OCI-LY7 (cell line): ENCODE measurements at regions not wholly inside any gene's neighbourhood (a gene's known extent, or its start where the extent isn't known, plus 50 kb on each side); places are given as distances from the start of the nearest gene placed in this dataset.

Experiments used
- BruUV-seq: library from RNA; stranded (reverse); fragments of 400-500 nt; replicated peaks from 2 replicates; lab custom pipeline; 2021; lab: Mats Ljungman, UMichigan
- CTCF ChIA-PET: fragments of 300-600 bp; sonication (Branson Sonifier 250); formaldehyde crosslinking; loops from one replicate; lab custom pipeline; 2022; ENCODE audit warnings: antibody characterized with exemption; ENCODE audit not compliant: unreplicated experiment; lab: Charles Lee
- POLR2A ChIA-PET: fragments of 300-600 bp; sonication (Branson Sonifier 250); formaldehyde crosslinking; loops from one replicate; lab custom pipeline; 2022; ENCODE audit warnings: antibody characterized with exemption; lab: Charles Lee
- DNase-seq: peaks from one replicate; pipeline ENCODE4 v3.0.0-alpha.2; 2015; ENCODE audit warnings: low spot score
- H2AFZ ChIP-seq: fragments of 200-600 bp; sonication (generic), shearing (Covaris generic); 2 replicates; pipeline ENCODE4 v1.6.1; 2014; ENCODE audit warnings: mild to moderate bottlenecking, antibody characterized with exemption, low read length, moderate library complexity
- H3K27ac ChIP-seq: fragments of 200-600 bp; sonication (generic); 2 replicates; pipeline ENCODE4 v1.5.1; 2014; ENCODE audit warnings: mixed run types, low read depth, mild to moderate bottlenecking, moderate library complexity, low read length, inconsistent platforms; ENCODE audit not compliant: poor library complexity, severe bottlenecking
- H3K36me3 ChIP-seq: fragments of 200-600 bp; sonication (generic); 2 replicates; pipeline ENCODE4 v1.6.1; 2014; ENCODE audit warnings: mild to moderate bottlenecking, antibody characterized with exemption, low read length, moderate library complexity, mixed read lengths; ENCODE audit not compliant: insufficient read depth
- H3K4me1 ChIP-seq: fragments of 200-600 bp; sonication (generic); 2 replicates; pipeline ENCODE4 v1.5.1; 2014; ENCODE audit warnings: mild to moderate bottlenecking, low read length; ENCODE audit not compliant: insufficient read depth, poor library complexity, severe bottlenecking
- H3K4me2 ChIP-seq: fragments of 200-600 bp; sonication (generic); 2 replicates; pipeline ENCODE4 v1.6.1; 2014; ENCODE audit warnings: mild to moderate bottlenecking, low read length
- H3K4me3 ChIP-seq: fragments of 200-600 bp; sonication (generic); 2 replicates; pipeline ENCODE4 v1.5.1; 2014; ENCODE audit warnings: mild to moderate bottlenecking, low read depth, low read length; ENCODE audit not compliant: poor library complexity, severe bottlenecking
- H3K79me2 ChIP-seq: fragments of 200-600 bp; sonication (generic); 2 replicates; pipeline ENCODE4 v1.6.1; 2016; ENCODE audit warnings: low read depth, mild to moderate bottlenecking, low read length, moderate library complexity, mixed read lengths; ENCODE audit not compliant: insufficient read depth
- H3K9me2 ChIP-seq: fragments of 200-600 bp; sonication (generic); 2 replicates; pipeline ENCODE4 v1.6.1; 2016; ENCODE audit warnings: mild to moderate bottlenecking, low read length, mixed read lengths; ENCODE audit not compliant: insufficient read depth
- H3K9me3 ChIP-seq: fragments of 200-600 bp; sonication (generic); 2 replicates; pipeline ENCODE4 v1.6.1; 2014; ENCODE audit warnings: mild to moderate bottlenecking, mixed run types, low read length, mixed read lengths
- H4K20me1 ChIP-seq: fragments of 200-600 bp; sonication (generic); 2 replicates; pipeline ENCODE4 v1.6.1; 2014; ENCODE audit warnings: mild to moderate bottlenecking, antibody characterized with exemption, low read length, moderate library complexity, mixed read lengths; ENCODE audit not compliant: insufficient read depth
- CTCF ChIP-seq: fragments of 200-600 bp; sonication (generic); conservative IDR thresholded peaks from 2 replicates; pipeline ENCODE4 v1.5.1; 2014; ENCODE audit warnings: mild to moderate bottlenecking, antibody characterized with exemption, low read length, moderate library complexity, mixed read lengths
- EZH2phosphoT487 ChIP-seq: fragments of 200-600 bp; sonication (generic); IDR thresholded peaks from 2 replicates; pipeline ENCODE4 v1.6.1; 2018; ENCODE audit warnings: low read depth, borderline replicate concordance, mild to moderate bottlenecking, mixed run types, antibody characterized with exemption, low read length, moderate library complexity, mixed read lengths
- intact Hi-C: fragments of 100-400 bp; cut with micrococcal nuclease; formaldehyde crosslinking; loops from one replicate; pipeline ENCODE4 v1.10.0; 2022; ENCODE audit not compliant: unreplicated experiment

- Histone ChIP-seq H3K4me1 (no peaks in the 10 kb centered on the region), H3K36me3 (no peaks in the 10 kb centered on the region), H3K4me3 (no peak overlapping the region), H4K20me1 (no peaks in the 10 kb centered on the region), H3K27ac (no peak overlapping the region), H3K9me3 (no peaks in the 10 kb centered on the region), H2AFZ (no peak overlapping the region), H3K9me2 (no peaks in the 10 kb centered on the region), H3K4me2 (no peak overlapping the region), H3K79me2 (no peaks in the 10 kb centered on the region)
- intact Hi-C loops, result no loop called here
- BruUV-seq, result no TSS peak
- POLR2A ChIA-PET, result no interaction called here
- DNase-seq, result no peak
- no peak for TF ChIP-seq CTCF
- no peak for TF ChIP-seq EZH2phosphoT487
- CTCF ChIA-PET, result no interaction called here
Measured at GRCh38 chr10:33579996-33580395, 245.5 kb upstream of the NRP1 start.

DNA sequence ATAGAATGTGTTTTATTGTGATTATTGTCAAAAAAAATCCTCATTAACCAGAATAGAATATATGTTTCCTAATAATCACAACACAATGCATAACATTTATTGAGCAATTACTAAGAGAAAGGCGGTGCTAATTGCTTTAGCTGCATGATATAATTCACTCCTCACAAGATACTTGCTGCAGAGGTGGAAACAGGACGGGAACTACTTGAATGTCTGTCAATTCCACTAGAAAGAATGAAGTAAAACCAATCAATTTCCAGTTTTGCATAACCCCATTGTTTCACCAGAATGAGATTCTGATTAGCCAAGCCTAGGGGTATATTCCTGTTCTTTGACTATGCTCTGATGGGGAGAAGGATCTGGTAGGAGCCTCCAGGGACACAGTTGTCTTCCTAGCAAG, 239.1 kb upstream of the NRP1 start:
- ChIA-PET POLR2A (no interaction called here), CTCF (no interaction called here)
- BruUV-seq, result no TSS peak
- no peaks in the 10 kb centered on the region for H3K9me2 ChIP-seq
- H3K9me3 ChIP-seq, result no peaks in the 10 kb centered on the region
- no peaks in the 10 kb centered on the region for H3K36me3 ChIP-seq
- H3K27ac ChIP-seq, result no peak overlapping the region
- TF ChIP-seq CTCF (no peak), EZH2phosphoT487 (no peak)
- no peaks in the 10 kb centered on the region for H3K79me2 ChIP-seq
- H3K4me1 ChIP-seq, result no peaks in the 10 kb centered on the region
- no peak overlapping the region for H3K4me3 ChIP-seq
- no peak overlapping the region for H2AFZ ChIP-seq
- H4K20me1 ChIP-seq, result no peaks in the 10 kb centered on the region
- no peak overlapping the region for H3K4me2 ChIP-seq
- intact Hi-C loops, result no loop called here
- no peak for DNase-seq

- Histone ChIP-seq H3K4me1 (no peaks in the 10 kb centered on the region), H3K79me2 (no peaks in the 10 kb centered on the region), H3K36me3 (no peaks in the 10 kb centered on the region), H3K9me3 (no peaks in the 10 kb centered on the region), H2AFZ (no peak overlapping the region), H3K4me2 (no peak overlapping the region), H3K27ac (no peak overlapping the region), H4K20me1 (no peaks in the 10 kb centered on the region), H3K4me3 (no peak overlapping the region), H3K9me2 (no peaks in the 10 kb centered on the region)
- DNase-seq, result no peak
- intact Hi-C loops, result no loop called here
- CTCF ChIA-PET, result no interaction called here
- TF ChIP-seq CTCF (no peak), EZH2phosphoT487 (no peak)
- POLR2A ChIA-PET, result no interaction called here
- no TSS peak for BruUV-seq
Measured at GRCh38 chr10:33571616-33572015, 237.1 kb upstream of the NRP1 start.
